ENCODE measurements at regions not wholly inside any gene's neighbourhood (a gene's known extent, or its start where the extent isn't known, plus 50 kb on each side); places are given as distances from the start of the nearest gene placed in this dataset.

DNA sequence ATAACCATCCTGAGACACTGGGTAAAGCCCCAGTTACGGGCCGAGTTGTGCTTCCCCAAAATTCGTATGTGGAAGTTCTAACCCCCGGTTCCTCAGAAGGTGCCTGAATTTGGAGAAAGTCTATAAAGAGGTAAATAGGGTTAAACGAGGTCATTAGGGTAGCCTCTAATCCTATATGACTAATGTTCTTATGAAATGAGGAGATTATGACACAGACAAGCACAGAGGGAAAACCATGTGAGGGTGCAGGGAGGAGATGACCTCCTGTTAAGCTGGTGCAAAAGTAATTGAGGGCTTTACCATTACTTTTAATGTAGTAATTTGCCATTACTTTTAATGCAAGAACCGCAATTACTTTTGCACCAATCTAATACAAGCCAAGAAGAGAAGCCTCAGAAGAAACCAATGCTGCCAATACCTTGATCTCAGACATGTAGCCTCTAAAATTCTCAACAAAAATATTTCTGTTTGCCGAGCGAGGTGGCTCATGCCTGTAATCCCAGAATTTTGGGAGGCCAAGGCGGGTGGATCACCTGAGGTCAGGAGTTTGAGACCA, 260.8 kb downstream of the GPATCH2 start:
- H3K27me3 ChIP-seq (ENCODE audit: control insufficient read depth, insufficient read depth, low read length) = no peaks in the 10 kb centered on the region
- no peak overlapping the region for H2AFZ ChIP-seq (ENCODE audit: low read length)
- H3K36me3 ChIP-seq (ENCODE audit: control insufficient read depth, insufficient read depth, low read length) = no peaks in the 10 kb centered on the region
- DNase-seq (ENCODE audit: low read depth in 2 of 2) = no peak
- H3K4me1 ChIP-seq (ENCODE audit: control insufficient read depth, extremely low read depth, insufficient read depth, low read length) = no peaks in the 10 kb centered on the region
- H3K4me2 ChIP-seq (ENCODE audit: extremely low read depth, insufficient read depth, low read length) = no peak overlapping the region
- no peak for TF ChIP-seq CTCF (conservative IDR thresholded peaks at IDR 0.05 in 1 of 2, IDR thresholded peaks at IDR 0.05 in 1 of 2; ENCODE audit: low read depth in 1 of 2, low read length in 2 of 2)
- TF ChIP-seq EZH2 (IDR thresholded peaks at IDR 0.05; ENCODE audit: low read length, missing control alignments) = no peak
- no peaks in the 10 kb centered on the region for H3K9me3 ChIP-seq (ENCODE audit: control insufficient read depth, insufficient read depth, low read depth, low read length)
- no peak overlapping the region for H3K4me3 ChIP-seq (replicated peaks in 1 of 4; ENCODE audit: control extremely low read depth in 1 of 4, insufficient read depth in 1 of 4, low read depth in 3 of 4, low read length in 4 of 4)
- H3K79me2 ChIP-seq (ENCODE audit: control insufficient read depth, insufficient read depth, low read length) = no peaks in the 10 kb centered on the region
- H3K9ac ChIP-seq (ENCODE audit: insufficient read depth, low read length) = no peak overlapping the region
- H4K20me1 ChIP-seq (ENCODE audit: control insufficient read depth, extremely low read depth, insufficient read depth, low read length) = no peaks in the 10 kb centered on the region
- H3K27ac ChIP-seq (ENCODE audit: insufficient read depth, low read length) = no peak overlapping the region

- DNase-seq (ENCODE audit: low read depth in 2 of 2) = no peak
- H3K4me2 ChIP-seq (ENCODE audit: extremely low read depth, insufficient read depth, low read length) = no peak overlapping the region
- H3K9me3 ChIP-seq (ENCODE audit: control insufficient read depth, insufficient read depth, low read depth, low read length) = no peaks in the 10 kb centered on the region
- TF ChIP-seq CTCF (conservative IDR thresholded peaks at IDR 0.05 in 1 of 2, IDR thresholded peaks at IDR 0.05 in 1 of 2; ENCODE audit: low read depth in 1 of 2, low read length in 2 of 2) (no peak), EZH2 (IDR thresholded peaks at IDR 0.05; ENCODE audit: low read length, missing control alignments) (no peak)
- H3K79me2 ChIP-seq (ENCODE audit: control insufficient read depth, insufficient read depth, low read length) = no peaks in the 10 kb centered on the region
- H3K4me3 ChIP-seq (replicated peaks in 1 of 4; ENCODE audit: control extremely low read depth in 1 of 4, insufficient read depth in 1 of 4, low read depth in 3 of 4, low read length in 4 of 4) = no peak overlapping the region
- H3K27ac ChIP-seq (ENCODE audit: insufficient read depth, low read length) = no peak overlapping the region
- no peak overlapping the region for H3K9ac ChIP-seq (ENCODE audit: insufficient read depth, low read length)
- no peaks in the 10 kb centered on the region for H3K36me3 ChIP-seq (ENCODE audit: control insufficient read depth, insufficient read depth, low read length)
- H3K4me1 ChIP-seq (ENCODE audit: control insufficient read depth, extremely low read depth, insufficient read depth, low read length) = no peaks in the 10 kb centered on the region
- no peaks in the 10 kb centered on the region for H4K20me1 ChIP-seq (ENCODE audit: control insufficient read depth, extremely low read depth, insufficient read depth, low read length)
- H2AFZ ChIP-seq (ENCODE audit: low read length) = no peak overlapping the region
- no peaks in the 10 kb centered on the region for H3K27me3 ChIP-seq (ENCODE audit: control insufficient read depth, insufficient read depth, low read length)
These were observed 261.5 kb downstream of the GPATCH2 start for GRCh38 chr1:217369271-217369981.

DNA sequence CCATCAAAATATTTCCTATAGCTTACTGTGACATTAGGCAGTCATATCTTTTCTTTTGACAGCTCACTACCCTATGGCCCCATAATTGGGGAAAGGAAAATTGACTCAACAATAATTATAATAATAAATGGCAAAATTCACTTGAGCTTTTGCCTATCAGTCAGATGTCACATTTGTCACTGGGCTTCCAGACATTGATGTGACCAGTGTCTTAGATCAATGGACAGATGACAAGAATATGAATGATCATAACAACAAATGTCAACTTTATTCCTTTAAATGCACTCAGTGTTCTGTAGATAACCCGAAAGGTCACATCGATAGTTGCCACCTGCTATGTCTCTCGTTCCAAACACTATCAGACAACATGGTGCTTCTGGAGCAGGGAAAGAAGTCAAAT, 266.7 kb downstream of the GPATCH2 start:
- no peak for TF ChIP-seq CTCF (conservative IDR thresholded peaks at IDR 0.05 in 1 of 2, IDR thresholded peaks at IDR 0.05 in 1 of 2; ENCODE audit: low read depth in 1 of 2, low read length in 2 of 2)
- TF ChIP-seq EZH2 (IDR thresholded peaks at IDR 0.05; ENCODE audit: low read length, missing control alignments) = no peak
- Histone ChIP-seq H3K4me1 (ENCODE audit: control insufficient read depth, extremely low read depth, insufficient read depth, low read length) (no peaks in the 10 kb centered on the region), H3K27ac (ENCODE audit: insufficient read depth, low read length) (no peak overlapping the region), H3K27me3 (ENCODE audit: control insufficient read depth, insufficient read depth, low read length) (no peaks in the 10 kb centered on the region), H2AFZ (ENCODE audit: low read length) (no peak overlapping the region), H3K4me2 (ENCODE audit: extremely low read depth, insufficient read depth, low read length) (no peak overlapping the region), H3K4me3 (replicated peaks in 1 of 4; ENCODE audit: control extremely low read depth in 1 of 4, insufficient read depth in 1 of 4, low read depth in 3 of 4, low read length in 4 of 4) (no peak overlapping the region), H4K20me1 (ENCODE audit: control insufficient read depth, extremely low read depth, insufficient read depth, low read length) (no peaks in the 10 kb centered on the region), H3K9me3 (ENCODE audit: control insufficient read depth, insufficient read depth, low read depth, low read length) (no peaks in the 10 kb centered on the region), H3K79me2 (ENCODE audit: control insufficient read depth, insufficient read depth, low read length) (no peaks in the 10 kb centered on the region), H3K36me3 (ENCODE audit: control insufficient read depth, insufficient read depth, low read length) (no peaks in the 10 kb centered on the region), H3K9ac (ENCODE audit: insufficient read depth, low read length) (no peak overlapping the region)
- DNase-seq (ENCODE audit: low read depth in 2 of 2) = no peak

Measured in fibroblast of lung (primary cell).